ENCODE measurements at regions not wholly inside any gene's neighbourhood (a gene's known extent, or its start where the extent isn't known, plus 50 kb on each side); places are given as distances from the start of the nearest gene placed in this dataset.

GRCh38 chr3:140816372-140817195, 125.1 kb upstream of the SLC25A36 start:
- TF ChIP-seq, protein P1, sequence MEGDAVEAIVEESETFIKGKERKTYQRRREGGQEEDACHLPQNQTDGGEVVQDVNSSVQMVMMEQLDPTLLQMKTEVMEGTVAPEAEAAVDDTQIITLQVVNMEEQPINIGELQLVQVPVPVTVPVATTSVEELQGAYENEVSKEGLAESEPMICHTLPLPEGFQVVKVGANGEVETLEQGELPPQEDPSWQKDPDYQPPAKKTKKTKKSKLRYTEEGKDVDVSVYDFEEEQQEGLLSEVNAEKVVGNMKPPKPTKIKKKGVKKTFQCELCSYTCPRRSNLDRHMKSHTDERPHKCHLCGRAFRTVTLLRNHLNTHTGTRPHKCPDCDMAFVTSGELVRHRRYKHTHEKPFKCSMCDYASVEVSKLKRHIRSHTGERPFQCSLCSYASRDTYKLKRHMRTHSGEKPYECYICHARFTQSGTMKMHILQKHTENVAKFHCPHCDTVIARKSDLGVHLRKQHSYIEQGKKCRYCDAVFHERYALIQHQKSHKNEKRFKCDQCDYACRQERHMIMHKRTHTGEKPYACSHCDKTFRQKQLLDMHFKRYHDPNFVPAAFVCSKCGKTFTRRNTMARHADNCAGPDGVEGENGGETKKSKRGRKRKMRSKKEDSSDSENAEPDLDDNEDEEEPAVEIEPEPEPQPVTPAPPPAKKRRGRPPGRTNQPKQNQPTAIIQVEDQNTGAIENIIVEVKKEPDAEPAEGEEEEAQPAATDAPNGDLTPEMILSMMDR (IDR thresholded peaks at IDR 0.05): no peak
- no peak for TF ChIP-seq POLR2A (IDR thresholded peaks at IDR 0.05)

Measured in esophagus squamous epithelium (tissue), 4 donors.